ENCODE measurements at regions not wholly inside any gene's neighbourhood (a gene's known extent, or its start where the extent isn't known, plus 50 kb on each side); places are given as distances from the start of the nearest gene placed in this dataset.

DNA sequence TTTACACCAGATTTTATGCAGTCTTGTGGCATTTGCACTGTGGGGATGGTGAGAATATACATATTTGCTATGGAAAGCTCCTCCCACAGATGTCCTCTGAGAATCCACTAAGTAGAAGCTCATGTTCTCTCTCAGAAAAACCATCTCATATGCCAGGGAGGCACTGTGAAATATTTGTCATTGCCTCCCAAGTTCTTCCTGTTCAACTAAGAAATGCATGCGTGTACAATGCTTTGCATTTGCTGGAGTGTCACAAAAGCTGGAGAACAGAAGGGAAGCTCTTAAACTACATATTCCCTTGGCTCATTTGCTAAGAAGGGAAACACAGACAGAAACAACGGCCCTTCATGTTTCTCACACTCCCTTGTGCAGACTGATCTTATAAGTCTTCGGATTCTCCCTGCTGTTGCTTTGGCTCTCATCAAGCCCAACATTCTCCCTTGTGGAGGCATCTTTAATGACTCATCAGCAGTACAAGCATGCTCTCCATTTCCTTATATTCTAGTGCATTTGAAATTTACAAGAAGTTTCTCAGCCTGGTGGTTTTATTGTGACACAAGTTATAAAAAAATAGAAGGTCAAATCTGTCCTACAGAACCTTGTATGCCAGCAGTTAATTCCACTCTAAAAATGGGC is 220.6 kb downstream of the TRIM36 start:
- 0 out of 2 replicates have a peak overlapping the region, but pooled peaks have one; percentile 21 for H3K27ac ChIP-seq
- no peaks in the 10 kb centered on the region for H3K9me3 ChIP-seq (ENCODE audit: low read depth, low read length)
- H3K36me3 ChIP-seq (ENCODE audit: insufficient read depth, low read length) = no peaks in the 10 kb centered on the region
- no peak overlapping the region for H3K4me3 ChIP-seq
- no peak for TF ChIP-seq EZH2 (IDR thresholded peaks at IDR 0.05)
- TF ChIP-seq POLR2AphosphoS5 (IDR thresholded peaks at IDR 0.05; ENCODE audit: borderline replicate concordance, low read depth, low read length) = no peak
- no peak for TF ChIP-seq FOXP2 (optimal IDR thresholded peaks at IDR 0.05; ENCODE audit: control extremely low read depth, extremely low read length, insufficient read depth)
- no peak for DNase-seq (ENCODE audit: low read depth, low spot score)
- no peak overlapping the region for H3K9ac ChIP-seq (ENCODE audit: insufficient read length)

DNA sequence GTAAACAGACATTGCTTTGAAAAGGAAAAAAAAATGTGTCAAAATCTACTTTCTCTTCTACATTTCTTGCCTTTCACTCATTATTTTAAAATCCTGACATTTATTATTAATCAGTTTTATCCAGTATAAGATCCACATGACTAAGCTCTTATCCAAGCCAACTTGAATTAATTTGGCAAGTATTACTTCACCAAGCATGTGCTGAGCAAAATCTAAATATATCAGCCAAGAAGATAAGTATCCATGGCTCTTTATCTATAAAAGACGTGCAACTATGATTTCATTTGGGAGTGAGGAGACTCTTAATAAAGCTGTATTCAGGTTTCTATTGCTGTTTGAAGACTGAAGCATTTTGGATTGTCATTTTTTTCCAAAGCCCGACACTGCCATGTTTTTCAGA is 221.3 kb downstream of the TRIM36 start:
- Histone ChIP-seq H3K36me3 (ENCODE audit: insufficient read depth, low read length) (no peaks in the 10 kb centered on the region), H3K27ac (0 out of 2 replicates have a peak overlapping the region, but pooled peaks have one; percentile 21), H3K9ac (ENCODE audit: insufficient read length) (no peak overlapping the region), H3K9me3 (ENCODE audit: low read depth, low read length) (0 out of 2 replicates have a peak, but pooled peaks cover 2% of the 10 kb centered on the region), H3K4me3 (no peak overlapping the region)
- DNase-seq (ENCODE audit: low read depth, low spot score) = no peak
- TF ChIP-seq EZH2 (IDR thresholded peaks at IDR 0.05) (no peak), POLR2AphosphoS5 (IDR thresholded peaks at IDR 0.05; ENCODE audit: borderline replicate concordance, low read depth, low read length) (no peak), FOXP2 (optimal IDR thresholded peaks at IDR 0.05; ENCODE audit: control extremely low read depth, extremely low read length, insufficient read depth) (no peak)

DNA sequence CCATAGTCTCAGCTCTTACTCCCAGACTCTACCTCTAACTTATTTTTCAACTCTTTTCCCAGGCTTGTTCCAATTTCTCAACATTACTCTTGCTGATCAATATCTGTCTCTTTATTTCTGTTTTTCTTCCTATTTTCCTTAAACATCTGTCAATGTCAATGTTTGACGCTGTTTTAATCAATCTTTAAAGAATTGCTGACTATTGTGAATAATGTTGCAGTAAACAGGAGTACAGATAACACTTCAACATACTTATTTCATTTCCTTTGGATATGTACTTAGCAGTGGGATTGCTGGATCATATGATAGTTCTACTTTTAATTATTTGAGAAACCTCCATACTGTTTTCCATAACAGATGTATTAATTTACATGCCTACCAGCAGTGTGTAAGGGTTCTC is 229.0 kb downstream of the TRIM36 start:
- H3K36me3 ChIP-seq (ENCODE audit: insufficient read depth, low read length) = no peaks in the 10 kb centered on the region
- TF ChIP-seq EZH2 (IDR thresholded peaks at IDR 0.05) = no peak
- no peak for TF ChIP-seq FOXP2 (optimal IDR thresholded peaks at IDR 0.05; ENCODE audit: control extremely low read depth, extremely low read length, insufficient read depth)
- TF ChIP-seq POLR2AphosphoS5 (IDR thresholded peaks at IDR 0.05; ENCODE audit: borderline replicate concordance, low read depth, low read length) = no peak
- no peak overlapping the region for H3K9ac ChIP-seq (ENCODE audit: insufficient read length)
- H3K9me3 ChIP-seq (ENCODE audit: low read depth, low read length) = 0 out of 2 replicates have a peak, but pooled peaks cover 2% of the 10 kb centered on the region
- no peak overlapping the region for H3K27ac ChIP-seq
- H3K4me3 ChIP-seq = no peak overlapping the region
- no peak for DNase-seq (ENCODE audit: low read depth, low spot score)

DNA sequence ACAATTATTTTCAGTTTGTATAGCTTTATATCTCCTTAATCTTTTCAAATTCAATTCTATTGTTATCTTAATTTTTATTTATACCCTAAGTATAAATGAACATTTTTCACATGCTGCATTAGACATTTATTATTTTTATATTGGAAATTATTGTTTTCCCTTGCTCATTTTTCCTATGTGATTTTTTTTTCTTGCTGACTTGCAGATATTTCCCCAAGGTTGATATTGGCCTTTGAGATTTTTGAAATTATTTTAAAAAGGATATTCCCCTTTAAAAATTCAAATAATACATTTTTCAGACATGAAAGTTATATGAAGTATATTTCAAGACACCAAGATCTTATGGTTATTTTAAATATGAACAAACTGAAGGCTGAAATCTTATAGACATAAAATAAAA is 234.2 kb downstream of the TRIM36 start:
- no peak overlapping the region for H3K27ac ChIP-seq
- H3K9me3 ChIP-seq (ENCODE audit: low read depth, low read length) = no peaks in the 10 kb centered on the region
- H3K9ac ChIP-seq (ENCODE audit: insufficient read length) = no peak overlapping the region
- no peak for DNase-seq (ENCODE audit: low read depth, low spot score)
- TF ChIP-seq EZH2 (IDR thresholded peaks at IDR 0.05) (no peak), FOXP2 (optimal IDR thresholded peaks at IDR 0.05; ENCODE audit: control extremely low read depth, extremely low read length, insufficient read depth) (no peak)
- H3K36me3 ChIP-seq (ENCODE audit: insufficient read depth, low read length) = no peaks in the 10 kb centered on the region
- H3K4me3 ChIP-seq = no peak overlapping the region

DNA sequence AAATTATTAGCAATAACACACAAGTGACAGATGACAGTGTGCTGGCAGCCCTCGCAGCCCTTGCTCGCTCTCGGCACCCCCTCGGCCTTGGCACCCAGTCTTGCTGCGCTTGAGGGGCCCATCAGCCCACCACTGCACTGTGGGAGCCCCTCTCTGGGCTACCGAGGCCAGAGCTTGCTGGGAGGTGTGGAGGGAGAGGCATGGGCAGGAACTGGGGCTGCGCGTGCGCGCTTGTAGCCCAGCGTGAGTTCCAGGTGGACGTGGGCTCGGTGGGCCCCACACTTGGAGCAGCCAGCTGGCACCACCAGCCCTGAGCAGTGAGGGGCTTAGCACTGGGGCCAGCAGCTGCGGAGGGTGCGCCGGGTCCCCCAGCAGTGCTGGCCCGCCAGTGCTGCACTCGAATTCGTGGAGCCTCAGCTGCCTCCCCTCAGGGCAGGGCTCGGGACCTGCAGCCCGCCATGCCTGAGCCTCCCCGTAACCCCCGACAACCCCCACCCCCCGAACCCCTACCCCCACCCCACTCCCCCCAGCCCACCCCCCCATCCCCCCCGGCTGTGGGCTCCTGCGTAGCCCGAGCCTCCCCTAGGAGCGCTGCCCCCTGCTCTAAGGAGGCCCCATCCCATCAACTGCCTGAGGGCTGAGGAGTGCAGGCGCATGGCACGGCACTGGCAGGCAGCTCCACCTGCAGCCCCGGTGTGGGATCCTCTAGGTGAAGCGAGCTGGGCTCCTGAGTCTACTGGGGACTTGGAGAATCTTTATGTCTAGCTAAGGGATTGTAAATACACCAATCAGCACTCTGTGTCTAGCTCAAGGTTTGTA is 240.9 kb downstream of the TRIM36 start:
- Histone ChIP-seq H3K36me3 (ENCODE audit: insufficient read depth, low read length) (no peaks in the 10 kb centered on the region), H3K9me3 (ENCODE audit: low read depth, low read length) (no peaks in the 10 kb centered on the region), H3K9ac (ENCODE audit: insufficient read length) (no peak overlapping the region), H3K4me3 (no peak overlapping the region), H3K27ac (no peak overlapping the region)
- TF ChIP-seq POLR2AphosphoS5 (IDR thresholded peaks at IDR 0.05; ENCODE audit: borderline replicate concordance, low read depth, low read length) (no peak), FOXP2 (optimal IDR thresholded peaks at IDR 0.05; ENCODE audit: control extremely low read depth, extremely low read length, insufficient read depth) (no peak), EZH2 (IDR thresholded peaks at IDR 0.05) (no peak)
- DNase-seq (ENCODE audit: low read depth, low spot score) = no peak

DNA sequence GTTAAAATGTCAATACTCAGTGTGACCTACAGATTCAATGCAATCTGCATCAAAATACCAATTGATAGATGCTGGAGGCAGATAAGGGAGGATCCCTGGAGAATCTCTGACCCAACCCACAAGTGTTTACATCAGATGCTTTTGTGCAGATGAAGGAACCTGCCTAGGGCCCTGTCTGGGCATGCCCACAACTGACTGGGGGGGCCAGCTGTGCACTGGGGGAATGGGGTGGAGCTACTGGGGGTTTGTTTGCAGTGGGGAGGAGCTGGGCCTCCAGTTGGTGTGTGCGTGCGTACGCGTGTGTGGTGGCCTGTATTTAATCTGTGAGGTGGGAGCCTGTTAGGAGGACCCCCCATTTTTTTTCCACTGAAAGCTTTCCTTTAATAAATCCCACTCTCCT is 244.9 kb downstream of the TRIM36 start:
- DNase-seq (ENCODE audit: low read depth, low spot score) = no peak
- Histone ChIP-seq H3K9ac (ENCODE audit: insufficient read length) (no peak overlapping the region), H3K36me3 (ENCODE audit: insufficient read depth, low read length) (no peaks in the 10 kb centered on the region), H3K4me3 (no peak overlapping the region), H3K9me3 (ENCODE audit: low read depth, low read length) (no peaks in the 10 kb centered on the region), H3K27ac (no peak overlapping the region)
- TF ChIP-seq EZH2 (IDR thresholded peaks at IDR 0.05) = no peak
- no peak for TF ChIP-seq POLR2AphosphoS5 (IDR thresholded peaks at IDR 0.05; ENCODE audit: borderline replicate concordance, low read depth, low read length)
- no peak for TF ChIP-seq FOXP2 (optimal IDR thresholded peaks at IDR 0.05; ENCODE audit: control extremely low read depth, extremely low read length, insufficient read depth)

DNA sequence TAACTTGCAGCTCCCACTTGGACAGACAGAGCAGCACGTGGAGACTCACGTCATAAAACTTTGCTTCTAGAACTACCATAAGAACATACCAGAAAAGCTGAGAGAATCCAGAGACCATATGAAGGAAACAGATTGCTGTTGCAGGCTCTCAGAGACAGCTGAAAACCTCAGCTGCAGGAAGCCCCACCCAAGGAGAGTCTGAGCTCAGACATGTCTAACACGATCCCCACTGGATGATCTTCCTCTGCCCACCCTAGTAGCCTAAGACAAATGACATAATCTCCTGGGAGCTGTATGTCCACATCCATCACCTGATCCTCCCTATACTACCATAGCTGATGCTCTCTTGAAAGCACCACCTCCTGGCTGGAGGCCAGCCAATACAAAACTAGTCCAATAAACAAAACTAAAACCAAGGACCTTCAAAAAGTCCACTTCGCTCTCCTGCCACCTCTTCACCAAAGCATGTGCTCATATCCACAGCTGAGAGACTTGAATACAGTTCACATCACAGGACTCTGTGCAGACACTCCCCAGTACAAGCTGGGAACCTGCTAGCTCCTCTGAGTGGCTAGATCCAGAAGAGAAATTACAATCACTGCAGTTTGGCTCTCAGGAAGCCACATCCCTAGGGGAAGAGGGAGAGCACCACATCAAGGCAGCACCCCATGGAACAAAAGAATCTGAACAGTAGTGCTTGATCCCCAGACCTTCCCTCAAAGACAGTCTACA is 257.4 kb downstream of the TRIM36 start:
- no peaks in the 10 kb centered on the region for H3K9me3 ChIP-seq (ENCODE audit: low read depth, low read length)
- H3K27ac ChIP-seq = no peak overlapping the region
- TF ChIP-seq POLR2AphosphoS5 (IDR thresholded peaks at IDR 0.05; ENCODE audit: borderline replicate concordance, low read depth, low read length) (no peak), EZH2 (IDR thresholded peaks at IDR 0.05) (no peak), FOXP2 (optimal IDR thresholded peaks at IDR 0.05; ENCODE audit: control extremely low read depth, extremely low read length, insufficient read depth) (no peak)
- DNase-seq (ENCODE audit: low read depth, low spot score) = no peak
- H3K4me3 ChIP-seq = no peak overlapping the region
- H3K36me3 ChIP-seq (ENCODE audit: insufficient read depth, low read length) = no peaks in the 10 kb centered on the region
- no peak overlapping the region for H3K9ac ChIP-seq (ENCODE audit: insufficient read length)

DNA sequence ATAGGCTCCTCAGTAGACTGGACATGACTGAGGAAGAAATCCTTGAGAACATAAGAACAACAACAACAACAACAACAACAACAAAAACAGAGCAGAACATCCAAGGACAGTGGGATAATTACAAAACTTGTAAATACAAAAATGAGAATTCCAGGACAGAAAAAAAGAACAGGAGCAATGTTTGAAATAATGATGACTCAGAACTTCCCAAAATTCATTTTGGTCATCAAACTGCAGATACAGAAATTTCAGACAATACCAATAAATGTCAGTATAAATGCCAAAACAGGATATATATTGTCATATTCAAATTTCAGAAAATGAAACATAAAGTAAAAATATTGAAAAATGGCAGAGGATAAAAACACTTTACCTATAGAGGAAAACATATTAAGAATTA is 259.0 kb downstream of the TRIM36 start:
- no peak overlapping the region for H3K9ac ChIP-seq (ENCODE audit: insufficient read length)
- TF ChIP-seq FOXP2 (optimal IDR thresholded peaks at IDR 0.05; ENCODE audit: control extremely low read depth, extremely low read length, insufficient read depth) = no peak
- no peak for TF ChIP-seq POLR2AphosphoS5 (IDR thresholded peaks at IDR 0.05; ENCODE audit: borderline replicate concordance, low read depth, low read length)
- no peak for TF ChIP-seq EZH2 (IDR thresholded peaks at IDR 0.05)
- no peaks in the 10 kb centered on the region for H3K9me3 ChIP-seq (ENCODE audit: low read depth, low read length)
- DNase-seq (ENCODE audit: low read depth, low spot score) = no peak
- no peak overlapping the region for H3K4me3 ChIP-seq
- H3K27ac ChIP-seq = no peak overlapping the region
- H3K36me3 ChIP-seq (ENCODE audit: insufficient read depth, low read length) = no peaks in the 10 kb centered on the region
